Heart right ventricle (tissue), 16 donors: ENCODE measurements at regions not wholly inside any gene's neighbourhood (a gene's known extent, or its start where the extent isn't known, plus 50 kb on each side); places are given as distances from the start of the nearest gene placed in this dataset.

ENCODE experiments used
- ATAC-seq, 8 donors: fragments of 200-7000 bp; cut with Tn5 transposase; one replicate each; pipeline ENCODE4 v1.9.1; 2020; ENCODE audit warnings: mild to moderate bottlenecking in 8 of 8, moderate library complexity in 8 of 8, moderate number of reproducible peaks in 1 of 8
- DNase-seq, 2 donors: peaks; one replicate each; pipeline ENCODE4 v3.0.0-alpha.2; 2020
- H3K27ac ChIP-seq, 10 donors: fragments of 200-600 bp; sonication (generic) in 2 of 10; one replicate each; pipeline versions ENCODE4 v1.5.0 to v1.8.0; 2020 to 2022; ENCODE audit warnings: mild to moderate bottlenecking in 3 of 10
- H3K27me3 ChIP-seq, 7 donors: fragments of 200-600 bp; one replicate each; pipeline ENCODE4 v1.8.0; 2021 to 2022; ENCODE audit warnings: mild to moderate bottlenecking in 2 of 7
- H3K36me3 ChIP-seq, 9 donors: fragments of 200-600 bp; sonication (generic) in 1 of 9; one replicate each; pipeline versions ENCODE4 v1.5.0 to v1.8.0; 2020 to 2022; ENCODE audit warnings: mild to moderate bottlenecking in 2 of 9
- H3K4me1 ChIP-seq, 9 donors: fragments of 200-600 bp; sonication (generic) in 1 of 9; one replicate each; pipeline versions ENCODE4 v1.5.0 to v1.8.0; 2020 to 2022; ENCODE audit warnings: mild to moderate bottlenecking in 4 of 9
- H3K4me3 ChIP-seq, 10 donors: fragments of 200-600 bp; sonication (generic) in 2 of 10; one replicate each; pipeline versions ENCODE4 v1.5.0 to v1.8.0; 2020 to 2022; ENCODE audit warnings: mild to moderate bottlenecking in 7 of 10, moderate library complexity in 2 of 10
- H3K9me3 ChIP-seq, 11 donors: fragments of 200-600 bp in 10 of 11; sonication (generic) in 2 of 11; one replicate each; pipeline versions ENCODE4 v1.5.0 to v1.8.0; 2013 to 2022; ENCODE audit warnings: mild to moderate bottlenecking in 2 of 11, control low read depth in 1 of 11, moderate library complexity in 1 of 11
- WGBS, 2 donors: extraction: QIAGEN DNeasy Blood & Tissue Kit; methylation state at CpG; one replicate each; pipeline ENCODE4 v1.1.7; 2013; ENCODE audit warnings: inconsistent platforms in 1 of 2; 5-methylcytosine and 5-hydroxymethylcytosine counted together
- intact Hi-C, 10 donors: fragments of 100-400 bp; cut with DNase I; formaldehyde crosslinking; loops; one replicate each; pipeline versions ENCODE4 v1.11.1 to v1.14.2; 2022
- TF ChIP-seq, protein P1 (sequence below), 9 donors: fragments of 200-600 bp; sonication (generic) in 2 of 9; IDR thresholded peaks; one replicate each; pipeline versions ENCODE4 v1.5.0 to v1.8.0; 2021 to 2022; ENCODE audit warnings: antibody characterized with exemption in 9 of 9, mild to moderate bottlenecking in 5 of 9, moderate library complexity in 1 of 9
- donor health status: Arrhythmogenic right ventricular cardiomyopathy.
- donor health status: ischemic (EF 13 %, LVEDD 7.1; RV severe dilation, severe dysfunction).
- donor health status: healthy with polysubstance abuse.
- donor health status: DM: no; HTN: yes; CAD: no.
- donor health status: DM: no; HTN: no; CAD: no.
- donor health status: ischemic (EF 25% LVEDD 6.9; RV normal size, moderate dysfunction).
- donor health status: ischemic (EF 25% LVEDD 5.7; RV mildly dilated, moderate dysfunction).
- donor health status: healthy.
- donor health status: DM: yes; HTN: yes; CAD: no.
- donor health status: Ischemic cardiomyopathy.
- donor health status: ischemic (EF 35%, LVEDD 5.7; RV mildly dilated, moderate dysfunction).
- donor health status: nonischemic (EF 11% LVEDD 7.7; RV severe dilation, severe dysfunction).
- donor health status: DM: yes; HTN: yes; CAD: no.
- donor health status: PGD.
- donor health status: ischemic (EF 29% LVEDD 5.4; RV normal size, mild dysfunction).
- donor health status: nonischemic (EF 23%, LVEDD 6.1; RV moderate dilation, normal function).

DNA sequence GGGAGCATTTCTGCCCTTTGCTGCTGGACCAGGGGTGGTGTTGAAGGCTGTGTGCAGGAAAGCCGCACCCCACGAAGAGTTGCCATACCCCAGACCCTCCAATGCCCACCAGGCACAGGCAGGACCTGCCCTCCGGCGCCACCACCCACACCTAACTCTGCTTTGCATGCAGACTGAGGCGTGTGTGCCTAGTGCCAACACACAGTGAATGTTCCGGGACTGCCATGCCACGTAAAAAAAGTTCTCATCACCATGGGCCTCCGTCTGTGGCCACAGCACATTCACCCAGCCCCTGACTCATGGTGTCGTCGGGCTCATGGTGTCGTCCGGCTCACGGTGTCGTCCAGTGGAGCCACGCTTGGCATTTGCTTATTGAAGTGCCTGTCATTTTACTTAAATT is 184.9 kb upstream of the RAB6C start:
- no peaks in the 10 kb centered on the region for H3K9me3 ChIP-seq

DNA sequence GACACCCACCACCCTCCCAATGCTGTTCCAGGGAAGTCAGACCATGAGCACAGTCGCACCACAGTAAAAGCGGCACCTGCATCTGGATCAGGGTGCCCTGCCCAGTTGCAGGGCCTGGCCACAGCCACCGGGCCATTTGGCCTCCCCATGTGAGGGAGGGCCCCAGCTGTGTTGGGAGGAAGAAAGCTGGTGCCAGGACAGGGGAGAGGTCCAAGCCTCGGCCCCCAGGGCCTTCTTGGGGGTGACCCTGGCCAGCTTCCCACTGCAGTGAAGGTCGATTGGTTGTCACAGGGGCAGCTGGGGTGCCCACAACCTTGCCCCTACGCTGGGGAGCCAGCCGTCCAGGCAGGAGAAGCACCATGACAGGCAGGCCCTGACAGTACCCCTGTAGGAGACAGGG is 183.2 kb upstream of the RAB6C start:
- Histone ChIP-seq H3K27me3 (peaks cover 0 to 30% (median 4%) of the 10 kb centered on the region in 7 donors), H3K4me1 (no peaks in the 10 kb centered on the region), H3K27ac (no peak overlapping the region), H3K9me3 (no peaks in the 10 kb centered on the region), H3K4me3 (no peak overlapping the region), H3K36me3 (no peaks in the 10 kb centered on the region)
- ATAC-seq (no peak), DNase-seq (no peak)
- TF ChIP-seq, protein P1, sequence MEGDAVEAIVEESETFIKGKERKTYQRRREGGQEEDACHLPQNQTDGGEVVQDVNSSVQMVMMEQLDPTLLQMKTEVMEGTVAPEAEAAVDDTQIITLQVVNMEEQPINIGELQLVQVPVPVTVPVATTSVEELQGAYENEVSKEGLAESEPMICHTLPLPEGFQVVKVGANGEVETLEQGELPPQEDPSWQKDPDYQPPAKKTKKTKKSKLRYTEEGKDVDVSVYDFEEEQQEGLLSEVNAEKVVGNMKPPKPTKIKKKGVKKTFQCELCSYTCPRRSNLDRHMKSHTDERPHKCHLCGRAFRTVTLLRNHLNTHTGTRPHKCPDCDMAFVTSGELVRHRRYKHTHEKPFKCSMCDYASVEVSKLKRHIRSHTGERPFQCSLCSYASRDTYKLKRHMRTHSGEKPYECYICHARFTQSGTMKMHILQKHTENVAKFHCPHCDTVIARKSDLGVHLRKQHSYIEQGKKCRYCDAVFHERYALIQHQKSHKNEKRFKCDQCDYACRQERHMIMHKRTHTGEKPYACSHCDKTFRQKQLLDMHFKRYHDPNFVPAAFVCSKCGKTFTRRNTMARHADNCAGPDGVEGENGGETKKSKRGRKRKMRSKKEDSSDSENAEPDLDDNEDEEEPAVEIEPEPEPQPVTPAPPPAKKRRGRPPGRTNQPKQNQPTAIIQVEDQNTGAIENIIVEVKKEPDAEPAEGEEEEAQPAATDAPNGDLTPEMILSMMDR (IDR thresholded peaks at IDR 0.05): no peak
- WGBS, 2 donors: 77 to 79% methylated on average over 7 of the region's 7 CpGs
- intact Hi-C loops: no loop called here

More for the DNA sequence above, 184.9 kb upstream of the RAB6C start:
- no peaks in the 10 kb centered on the region for H3K4me1 ChIP-seq
- DNase-seq (no peak), ATAC-seq (no peak)
- WGBS, 2 donors: 89 to 92% methylated on average over 15 of the region's 15 CpGs
- no peak overlapping the region for H3K27ac ChIP-seq
- no peak overlapping the region for H3K4me3 ChIP-seq
- intact Hi-C loops: no loop called here
- no peaks in the 10 kb centered on the region for H3K36me3 ChIP-seq
- TF ChIP-seq, protein P1 (IDR thresholded peaks at IDR 0.05): no peak
- H3K27me3 ChIP-seq: peaks cover 0 to 24% (median 4%) of the 10 kb centered on the region in 7 donors

DNA sequence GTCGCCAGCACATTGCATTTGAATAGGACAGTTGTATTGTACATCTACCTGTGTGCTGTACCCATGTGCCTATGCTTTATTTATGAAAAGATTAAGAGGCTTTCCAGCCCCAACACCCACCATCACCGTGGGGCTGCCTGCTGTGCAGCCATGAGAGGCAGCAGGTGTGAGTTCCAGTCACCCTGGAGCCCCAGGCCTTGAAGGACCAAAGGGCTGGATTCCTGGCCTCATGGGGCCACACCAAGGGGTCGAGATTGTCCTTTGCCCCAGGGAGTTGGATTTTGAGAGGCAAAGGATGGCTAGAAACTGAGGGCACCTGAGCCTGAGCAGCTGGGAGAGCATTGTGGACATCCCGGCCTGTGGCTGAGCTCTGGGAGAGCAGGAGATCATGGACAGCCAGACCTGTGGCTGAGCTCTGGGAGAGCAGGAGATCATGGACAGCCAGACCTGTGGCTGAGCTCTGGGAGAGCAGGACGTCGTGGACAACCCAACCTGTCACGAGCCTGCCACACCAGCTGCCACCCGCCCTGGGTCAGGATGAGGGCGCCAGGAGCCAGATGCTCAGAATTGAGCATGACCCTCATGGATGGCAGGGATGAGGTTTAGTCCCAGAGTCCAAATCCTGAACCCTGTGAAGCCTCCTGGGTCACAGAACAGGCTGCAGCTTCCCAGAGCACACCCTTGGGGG is 182.5 kb upstream of the RAB6C start:
- WGBS, 2 donors: 79 to 81% methylated on average over 9 of the region's 9 CpGs
- no peaks in the 10 kb centered on the region for H3K36me3 ChIP-seq
- no peaks in the 10 kb centered on the region for H3K4me1 ChIP-seq
- H3K4me3 ChIP-seq: no peak overlapping the region
- ATAC-seq (no peak), DNase-seq (no peak)
- H3K9me3 ChIP-seq: no peaks in the 10 kb centered on the region
- H3K27ac ChIP-seq: no peak overlapping the region
- intact Hi-C loops: no loop called here
- TF ChIP-seq, protein P1 (IDR thresholded peaks at IDR 0.05): no peak
- peaks cover 0 to 32% (median 4%) of the 10 kb centered on the region in 7 donors for H3K27me3 ChIP-seq

DNA sequence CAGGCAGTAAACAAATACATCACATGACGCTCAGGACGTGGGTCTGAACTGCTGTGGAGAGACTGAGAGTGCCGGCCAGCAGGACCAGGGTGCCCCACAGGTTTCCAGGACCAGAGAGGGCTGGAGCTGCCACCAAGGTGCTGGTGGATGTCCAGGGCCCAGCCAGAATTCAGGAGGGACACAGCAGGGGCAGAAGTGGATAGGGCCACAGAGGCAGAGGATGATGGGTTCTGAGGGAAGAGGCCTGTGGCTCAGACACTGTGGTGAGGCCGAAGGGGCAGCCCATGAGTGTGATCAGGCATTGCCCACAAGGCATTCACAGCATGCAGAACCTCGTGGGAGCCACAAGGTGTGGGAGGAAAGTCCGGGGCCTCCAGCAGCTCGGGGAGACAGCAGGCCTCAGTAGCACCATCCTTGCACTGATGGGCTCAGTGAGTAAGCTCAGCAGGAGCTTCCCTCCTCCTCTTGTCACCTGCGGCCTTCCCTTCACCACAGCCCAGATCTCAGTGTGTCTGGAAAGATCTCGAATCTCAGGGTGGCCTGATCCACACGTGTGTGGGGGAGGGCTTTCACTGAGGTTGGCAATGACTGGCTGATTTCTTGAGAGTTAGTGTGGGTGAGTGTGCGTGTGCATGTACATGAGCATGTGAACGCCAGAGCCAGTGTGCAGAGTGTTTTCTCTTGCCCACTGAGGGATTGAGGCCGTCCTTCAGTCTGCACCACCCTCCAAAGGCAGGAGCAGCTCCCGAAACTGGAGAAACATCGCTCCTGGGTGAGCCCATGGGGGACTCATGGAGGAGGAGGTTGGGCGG is 181.8 kb upstream of the RAB6C start:
- WGBS, 2 donors: 77 to 80% methylated on average over 15 to 16 of the region's 16 CpGs
- ATAC-seq (no peak), DNase-seq (no peak)
- Histone ChIP-seq H3K27me3 (peaks cover 0 to 33% (median 8%) of the 10 kb centered on the region in 7 donors), H3K4me3 (no peak overlapping the region), H3K36me3 (no peaks in the 10 kb centered on the region), H3K4me1 (no peaks in the 10 kb centered on the region), H3K27ac (no peak overlapping the region), H3K9me3 (no peaks in the 10 kb centered on the region)
- intact Hi-C loops: no loop called here
- TF ChIP-seq, protein P1 (IDR thresholded peaks at IDR 0.05): no peak
